MCF 10A (cell line): ENCODE measurements at regions not wholly inside any gene's neighbourhood (a gene's known extent, or its start where the extent isn't known, plus 50 kb on each side); places are given as distances from the start of the nearest gene placed in this dataset.

Experiments
- BruUV-seq: library from RNA; stranded (reverse); fragments of 400-500 nt; replicated peaks from 2 replicates; lab custom pipeline; 2021; lab: Mats Ljungman, UMichigan
- CTCF ChIA-PET: fragments of 300-600 bp; sonication (Branson Sonifier 250); formaldehyde crosslinking; extraction: SDS; loops from one replicate; lab custom pipeline; 2021; ENCODE audit warnings: antibody characterized with exemption, inconsistent platforms; lab: Yijun Ruan, JAX
- POLR2A ChIA-PET: fragments of 300-600, 350-650 bp; sonication (Branson Sonifier 250); formaldehyde crosslinking; extraction: SDS; loops from one replicate; lab custom pipeline; 2020; ENCODE audit warnings: antibody characterized with exemption, inconsistent platforms; lab: Yijun Ruan, JAX
- DNase-seq: peaks from one replicate; pipeline ENCODE4 v3.0.0-alpha.2; 2018; ENCODE audit not compliant: unreplicated experiment
- H3K27ac Mint-ChIP-seq: one replicate; pipeline ENCODE4 v1.8.0; 2022; ENCODE audit warnings: mild to moderate bottlenecking, low read depth, mixed read lengths; ENCODE audit not compliant: unreplicated experiment
- H3K27me3 Mint-ChIP-seq: one replicate; pipeline ENCODE4 v1.8.0; 2022; ENCODE audit warnings: mixed read lengths; ENCODE audit not compliant: insufficient read depth, unreplicated experiment
- H3K36me3 Mint-ChIP-seq: one replicate; pipeline ENCODE4 v1.8.0; 2022; ENCODE audit warnings: mild to moderate bottlenecking, moderate library complexity, mixed read lengths; ENCODE audit not compliant: insufficient read depth, unreplicated experiment
- H3K4me1 Mint-ChIP-seq: one replicate; pipeline ENCODE4 v1.8.0; 2022; ENCODE audit warnings: mixed read lengths; ENCODE audit not compliant: insufficient read depth, unreplicated experiment
- H3K4me3 Mint-ChIP-seq: one replicate; pipeline ENCODE4 v1.8.0; 2022; ENCODE audit warnings: mild to moderate bottlenecking, moderate library complexity, mixed read lengths; ENCODE audit not compliant: unreplicated experiment
- H3K9me3 Mint-ChIP-seq: one replicate; pipeline ENCODE4 v1.8.0; 2022; ENCODE audit warnings: mixed read lengths; ENCODE audit not compliant: unreplicated experiment
- CTCF ChIP-seq: fragments of 200-600 bp; IDR thresholded peaks from one replicate; pipeline ENCODE4 v1.8.0; 2022; ENCODE audit warnings: antibody characterized with exemption, mild to moderate bottlenecking; ENCODE audit not compliant: unreplicated experiment
- intact Hi-C: fragments of 100-400 bp; cut with micrococcal nuclease; formaldehyde crosslinking; loops from 2 replicates; pipeline ENCODE4 v1.14.1; 2022

GRCh38 chr10:126849646-126850045, 55.6 kb upstream of the DOCK1 start:
- no TSS peak for BruUV-seq

GRCh38 chr10:126851414-126852108, 53.7 kb upstream of the DOCK1 start:
- no peak for TF ChIP-seq CTCF
- no peak overlapping the region for H3K27ac Mint-ChIP-seq
- ChIA-PET CTCF (interaction anchor here (0.6 kb wide), 1 partner anchor 8 kb away, joined by 3 read pairs; no protein-coding TSS in a partner anchor), POLR2A (no interaction called here)
- no TSS peak for BruUV-seq
- no peaks in the 10 kb centered on the region for H3K36me3 Mint-ChIP-seq
- DNase-seq: no peak
- H3K9me3 Mint-ChIP-seq: no peaks in the 10 kb centered on the region
- intact Hi-C loops: no loop called here
- peaks cover 31% of the 10 kb centered on the region for H3K27me3 Mint-ChIP-seq
- no peaks in the 10 kb centered on the region for H3K4me1 Mint-ChIP-seq
- H3K4me3 Mint-ChIP-seq: no peak overlapping the region

More at GRCh38 chr10:126849646-126850045, 55.6 kb upstream of the DOCK1 start:
- ChIA-PET CTCF (no interaction called here), POLR2A (no interaction called here)
- intact Hi-C loops: no loop called here
- no peak for DNase-seq
- Mint-ChIP-seq H3K9me3 (no peaks in the 10 kb centered on the region), H3K4me1 (no peaks in the 10 kb centered on the region), H3K36me3 (no peaks in the 10 kb centered on the region), H3K4me3 (no peak overlapping the region), H3K27ac (no peak overlapping the region), H3K27me3 (peaks cover 35% of the 10 kb centered on the region)
- no peak for TF ChIP-seq CTCF

- ChIA-PET POLR2A (no interaction called here), CTCF (interaction anchor here (0.7 kb wide), 1 partner anchor 754 kb away, joined by 4 read pairs; no protein-coding TSS in a partner anchor)
- H3K4me1 Mint-ChIP-seq: no peaks in the 10 kb centered on the region
- H3K27me3 Mint-ChIP-seq: peaks cover 32% of the 10 kb centered on the region
- H3K9me3 Mint-ChIP-seq: no peaks in the 10 kb centered on the region
- no peak for TF ChIP-seq CTCF
- H3K4me3 Mint-ChIP-seq: no peak overlapping the region
- no peak overlapping the region for H3K27ac Mint-ChIP-seq
- DNase-seq: no peak
- intact Hi-C loops: no loop called here
- BruUV-seq: no TSS peak
- H3K36me3 Mint-ChIP-seq: no peaks in the 10 kb centered on the region
Observed at GRCh38 chr10:126854726-126855495, 50.3 kb upstream of the DOCK1 start.
